Right lobe of liver (tissue), 4 donors: ENCODE measurements at regions not wholly inside any gene's neighbourhood (a gene's known extent, or its start where the extent isn't known, plus 50 kb on each side); places are given as distances from the start of the nearest gene placed in this dataset.

Experiments used
- CTCF ChIP-seq, 4 donors: fragments of 200-600 bp in 3 of 4; fragments of 450-650 bp in 1 of 4; IDR thresholded peaks; one replicate each; pipeline versions ENCODE4 v1.5.1 to v1.8.0; 2016 to 2022; ENCODE audit warnings: antibody characterized with exemption in 4 of 4, mild to moderate bottlenecking in 2 of 4
- POLR2A ChIP-seq: fragments of 450-650 bp; IDR thresholded peaks from one replicate; pipeline ENCODE4 v1.6.1; 2017; ENCODE audit warnings: antibody characterized with exemption, mild to moderate bottlenecking
- donor health status: DM: no; HTN: no; CAD: no.
- donor health status: DM: no; HTN: no; CAD: no.
- donor health status: DM: no; HTN: yes; CAD: no.

- TF ChIP-seq CTCF (IDR thresholded peaks at IDR 0.05) (no peak), POLR2A (no peak)
Measured at GRCh38 chr12:114054982-114055381, 88.9 kb upstream of the RBM19 start.
